ENCODE measurements at regions not wholly inside any gene's neighbourhood (a gene's known extent, or its start where the extent isn't known, plus 50 kb on each side); places are given as distances from the start of the nearest gene placed in this dataset.

DNA sequence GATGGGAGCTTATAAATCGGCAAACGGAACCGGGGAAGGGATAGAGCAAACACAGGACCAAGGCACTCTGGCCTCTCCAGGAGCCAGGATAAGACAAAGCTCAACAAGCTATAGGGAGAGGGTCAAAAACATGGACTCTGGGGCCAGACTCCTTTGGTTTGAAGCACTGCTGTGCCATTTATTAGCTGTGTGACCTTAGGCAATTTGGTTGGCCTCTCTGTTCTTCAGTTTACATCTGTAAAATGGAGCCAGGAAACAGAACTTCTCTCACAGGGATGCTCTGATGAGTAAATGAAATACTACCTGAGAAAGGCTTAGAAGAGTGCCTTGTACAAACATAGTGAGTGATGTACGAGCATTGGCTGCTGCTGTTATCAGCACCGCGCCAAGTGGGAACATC, 213.3 kb upstream of the PWP1 start:
- no peaks in the 10 kb centered on the region for H3K9me3 ChIP-seq
- no peaks in the 10 kb centered on the region for H3K36me3 ChIP-seq
- no peaks in the 10 kb centered on the region for H3K27me3 ChIP-seq
- H3K27ac ChIP-seq: no peak overlapping the region
- WGBS: 89% methylated on average over 6 of the region's 6 CpGs
- DNase-seq (ENCODE audit: low spot score in 2 of 2): no peak
- TF ChIP-seq EP300 (IDR thresholded peaks at IDR 0.05) (no peak), POLR2A (IDR thresholded peaks at IDR 0.05) (no peak), POLR2AphosphoS5 (IDR thresholded peaks at IDR 0.05) (no peak)
- TF ChIP-seq, protein P1, sequence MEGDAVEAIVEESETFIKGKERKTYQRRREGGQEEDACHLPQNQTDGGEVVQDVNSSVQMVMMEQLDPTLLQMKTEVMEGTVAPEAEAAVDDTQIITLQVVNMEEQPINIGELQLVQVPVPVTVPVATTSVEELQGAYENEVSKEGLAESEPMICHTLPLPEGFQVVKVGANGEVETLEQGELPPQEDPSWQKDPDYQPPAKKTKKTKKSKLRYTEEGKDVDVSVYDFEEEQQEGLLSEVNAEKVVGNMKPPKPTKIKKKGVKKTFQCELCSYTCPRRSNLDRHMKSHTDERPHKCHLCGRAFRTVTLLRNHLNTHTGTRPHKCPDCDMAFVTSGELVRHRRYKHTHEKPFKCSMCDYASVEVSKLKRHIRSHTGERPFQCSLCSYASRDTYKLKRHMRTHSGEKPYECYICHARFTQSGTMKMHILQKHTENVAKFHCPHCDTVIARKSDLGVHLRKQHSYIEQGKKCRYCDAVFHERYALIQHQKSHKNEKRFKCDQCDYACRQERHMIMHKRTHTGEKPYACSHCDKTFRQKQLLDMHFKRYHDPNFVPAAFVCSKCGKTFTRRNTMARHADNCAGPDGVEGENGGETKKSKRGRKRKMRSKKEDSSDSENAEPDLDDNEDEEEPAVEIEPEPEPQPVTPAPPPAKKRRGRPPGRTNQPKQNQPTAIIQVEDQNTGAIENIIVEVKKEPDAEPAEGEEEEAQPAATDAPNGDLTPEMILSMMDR (IDR thresholded peaks at IDR 0.05): no peak
- no peak overlapping the region for H3K4me3 ChIP-seq
- peaks cover 8% of the 10 kb centered on the region for H3K4me1 ChIP-seq

DNA sequence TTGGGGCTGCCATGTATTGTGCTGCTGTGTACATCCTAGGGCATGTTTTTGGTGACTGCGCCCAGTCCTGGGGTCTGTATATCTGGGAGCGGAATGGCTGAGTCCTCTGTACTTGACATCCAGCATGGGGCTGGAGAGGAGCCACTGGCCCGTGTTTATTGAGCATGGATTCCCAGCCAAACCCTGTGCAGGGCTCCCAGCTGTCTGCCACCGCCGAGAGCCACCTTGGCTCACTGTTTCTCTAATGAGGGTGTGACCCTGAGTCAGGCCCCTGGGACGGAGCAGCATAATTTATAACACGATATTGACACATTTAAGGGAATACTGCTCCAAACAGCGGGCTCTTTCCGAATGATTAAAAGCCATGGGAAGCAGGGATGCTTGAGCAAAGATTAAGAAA, 211.5 kb upstream of the PWP1 start:
- Histone ChIP-seq H3K4me3 (no peak overlapping the region), H3K9me3 (no peaks in the 10 kb centered on the region), H3K27ac (no peak overlapping the region), H3K4me1 (peaks cover 6% of the 10 kb centered on the region), H3K27me3 (no peaks in the 10 kb centered on the region), H3K36me3 (no peaks in the 10 kb centered on the region)
- 58% methylated on average over 7 of the region's 9 CpGs for WGBS
- TF ChIP-seq POLR2A (IDR thresholded peaks at IDR 0.05) (no peak), EP300 (IDR thresholded peaks at IDR 0.05) (no peak), POLR2AphosphoS5 (IDR thresholded peaks at IDR 0.05) (no peak)
- TF ChIP-seq, protein P1 (IDR thresholded peaks at IDR 0.05): no peak
- DNase-seq (ENCODE audit: low spot score in 2 of 2): no peak

DNA sequence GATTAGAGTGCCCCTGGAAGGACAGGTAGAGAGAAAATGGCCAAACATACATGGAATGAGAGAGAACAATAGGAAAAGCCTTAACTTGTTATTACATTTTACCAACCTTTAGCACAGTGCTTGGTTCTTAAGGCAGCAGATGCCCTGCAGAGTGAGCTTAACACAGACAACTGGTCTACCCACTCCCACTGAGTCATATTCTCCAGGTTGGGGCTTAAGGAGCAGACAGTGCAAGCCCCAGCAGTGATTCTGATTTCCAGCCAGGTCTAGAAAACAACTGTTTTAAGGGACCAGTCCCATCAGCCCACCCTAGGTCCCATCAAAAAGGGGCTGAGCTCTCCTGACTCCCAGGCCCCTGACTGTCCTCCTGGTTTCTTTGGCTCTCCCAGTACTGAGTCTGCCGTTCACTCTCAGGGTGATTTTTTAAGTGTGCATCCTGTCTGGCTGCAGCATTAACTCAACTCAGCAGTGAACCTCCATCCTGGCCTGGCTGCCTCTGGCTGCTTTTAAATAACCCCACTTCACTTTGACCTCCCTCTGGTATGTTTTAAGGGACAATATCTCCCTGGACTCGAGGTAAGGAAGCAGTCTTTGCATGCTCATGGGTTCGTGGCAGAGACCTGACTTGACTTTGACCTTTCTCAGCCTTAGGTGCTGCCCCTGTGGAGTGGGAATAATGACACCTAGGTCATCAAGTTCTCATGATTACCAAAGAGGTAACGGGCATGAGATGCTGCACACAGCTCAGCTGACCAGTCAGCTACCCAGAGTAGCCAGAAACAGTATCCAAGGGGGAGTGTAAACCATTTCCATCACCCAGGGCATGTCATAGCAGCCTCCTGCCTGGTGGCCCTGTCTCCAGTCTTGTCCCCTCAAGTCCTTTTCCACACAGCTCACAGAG, 210.7 kb upstream of the PWP1 start:
- H3K27ac ChIP-seq: no peak overlapping the region
- WGBS: 75% methylated on average over 4 of the region's 4 CpGs
- no peak for DNase-seq (ENCODE audit: low spot score in 2 of 2)
- H3K4me3 ChIP-seq: no peak overlapping the region
- H3K36me3 ChIP-seq: no peaks in the 10 kb centered on the region
- peaks cover 6% of the 10 kb centered on the region for H3K4me1 ChIP-seq
- no peaks in the 10 kb centered on the region for H3K27me3 ChIP-seq
- TF ChIP-seq, protein P1 (IDR thresholded peaks at IDR 0.05): no peak
- no peaks in the 10 kb centered on the region for H3K9me3 ChIP-seq

DNA sequence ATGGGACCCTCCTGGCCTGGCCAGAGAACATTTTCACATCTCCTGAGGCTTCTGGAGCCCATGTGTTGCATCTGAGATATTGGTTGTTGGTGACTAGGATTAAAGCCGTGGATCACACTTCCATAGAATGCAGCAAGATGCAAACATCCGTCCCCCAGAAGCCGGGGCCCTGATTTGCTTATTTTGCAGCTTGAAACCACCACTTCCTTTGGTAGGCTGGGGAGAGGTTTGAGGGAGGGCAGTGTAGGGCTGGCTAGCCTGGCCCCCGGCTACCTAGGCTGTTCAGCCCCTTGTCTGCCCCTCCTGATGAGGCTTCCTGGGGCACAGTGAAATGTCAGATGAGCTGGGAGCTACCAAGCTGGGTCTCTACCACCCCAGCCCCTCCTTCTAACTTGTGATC, 209.7 kb upstream of the PWP1 start:
- H3K4me3 ChIP-seq: no peak overlapping the region
- H3K27me3 ChIP-seq: no peaks in the 10 kb centered on the region
- 96% methylated on average over 4 of the region's 4 CpGs for WGBS
- no peaks in the 10 kb centered on the region for H3K9me3 ChIP-seq
- H3K27ac ChIP-seq: no peak overlapping the region
- no peaks in the 10 kb centered on the region for H3K36me3 ChIP-seq
- peaks cover 6% of the 10 kb centered on the region for H3K4me1 ChIP-seq
- TF ChIP-seq, protein P1 (IDR thresholded peaks at IDR 0.05): no peak
- TF ChIP-seq EP300 (IDR thresholded peaks at IDR 0.05) (no peak), POLR2AphosphoS5 (IDR thresholded peaks at IDR 0.05) (no peak), POLR2A (IDR thresholded peaks at IDR 0.05) (no peak)
- no peak for DNase-seq (ENCODE audit: low spot score in 2 of 2)

DNA sequence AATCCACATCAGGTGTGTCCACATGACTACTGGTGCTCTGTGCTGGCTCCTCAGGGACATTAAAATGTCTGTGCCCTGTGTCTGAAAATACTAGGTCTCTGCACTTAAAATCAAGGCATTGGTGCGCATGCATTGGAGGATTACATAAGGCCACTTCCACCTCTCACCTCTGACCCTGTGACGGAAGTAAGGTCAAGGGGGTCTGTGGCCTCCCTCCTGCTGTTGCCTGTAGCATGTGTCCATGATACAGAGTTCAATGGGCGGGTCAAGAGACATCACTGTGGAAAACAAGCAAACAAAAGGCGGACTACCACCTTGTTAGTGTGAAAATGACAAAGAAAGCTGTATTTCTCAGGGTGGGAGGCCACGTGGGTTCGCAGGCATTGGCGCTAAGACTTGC, 208.6 kb upstream of the PWP1 start:
- Histone ChIP-seq H3K4me1 (peaks cover 6% of the 10 kb centered on the region), H3K36me3 (no peaks in the 10 kb centered on the region), H3K9me3 (no peaks in the 10 kb centered on the region), H3K27ac (no peak overlapping the region), H3K27me3 (no peaks in the 10 kb centered on the region), H3K4me3 (no peak overlapping the region)
- no peak for DNase-seq (ENCODE audit: low spot score in 2 of 2)
- TF ChIP-seq, protein P1 (IDR thresholded peaks at IDR 0.05): no peak
- TF ChIP-seq EP300 (IDR thresholded peaks at IDR 0.05) (no peak), POLR2AphosphoS5 (IDR thresholded peaks at IDR 0.05) (no peak), POLR2A (IDR thresholded peaks at IDR 0.05) (no peak)
- 92% methylated on average over 7 of the region's 7 CpGs for WGBS
